Endodermal cell (in vitro differentiated cells): ENCODE measurements at regions not wholly inside any gene's neighbourhood (a gene's known extent, or its start where the extent isn't known, plus 50 kb on each side); places are given as distances from the start of the nearest gene placed in this dataset.

Experiments used
- DNase-seq: peaks from one replicate; pipeline ENCODE4 v3.0.0-alpha.2; 2017
- H3K27ac ChIP-seq: 2 replicates; pipeline ENCODE4 v1.5.1; 2013; ENCODE audit warnings: mild to moderate bottlenecking, low read depth, low read length, moderate library complexity
- H3K27me3 ChIP-seq: 2 replicates; pipeline ENCODE4 v1.6.1; 2013; ENCODE audit warnings: mild to moderate bottlenecking, low read length, moderate library complexity; ENCODE audit not compliant: insufficient read depth, control insufficient read depth, poor library complexity, severe bottlenecking
- H3K36me3 ChIP-seq: 2 replicates; pipeline ENCODE4 v1.7.0; 2013; ENCODE audit warnings: mild to moderate bottlenecking, low read length, moderate library complexity; ENCODE audit not compliant: control insufficient read depth, insufficient read depth
- H3K4me1 ChIP-seq: one replicate; pipeline ENCODE4 v1.7.0; 2013; ENCODE audit warnings: low read length; ENCODE audit not compliant: control insufficient read depth, insufficient read depth
- H3K4me3 ChIP-seq: 2 replicates; pipeline ENCODE4 v1.5.1; 2013; ENCODE audit warnings: mild to moderate bottlenecking, low read length, moderate library complexity
- H3K9ac ChIP-seq: 2 replicates; pipeline ENCODE4 v1.6.1; 2013; ENCODE audit warnings: mild to moderate bottlenecking, low read length, moderate library complexity; ENCODE audit not compliant: poor library complexity, severe bottlenecking; ENCODE audit errors: extremely low read depth
- H3K9me3 ChIP-seq: 2 replicates; pipeline ENCODE4 v1.6.1; 2013; ENCODE audit warnings: mild to moderate bottlenecking, low read length, moderate library complexity; ENCODE audit not compliant: control insufficient read depth
- H3K27ac Mint-ChIP-seq: 2 replicates; pipeline ENCODE4 v1.8.0; 2020; ENCODE audit warnings: mixed read lengths
- H3K27me3 Mint-ChIP-seq: 2 replicates; pipeline ENCODE4 v1.8.0; 2021; ENCODE audit warnings: mild to moderate bottlenecking, mixed read lengths; ENCODE audit not compliant: insufficient read depth
- H3K36me3 Mint-ChIP-seq: 2 replicates; pipeline ENCODE4 v1.8.0; 2020; ENCODE audit warnings: low read depth, mixed read lengths
- H3K4me1 Mint-ChIP-seq: 2 replicates; pipeline ENCODE4 v1.8.0; 2020; ENCODE audit warnings: mixed read lengths
- H3K4me3 Mint-ChIP-seq: 2 replicates; pipeline ENCODE4 v1.8.0; 2020; ENCODE audit warnings: mild to moderate bottlenecking, moderate library complexity, mixed read lengths
- H3K9me3 Mint-ChIP-seq: 2 replicates; pipeline ENCODE4 v1.8.0; 2020; ENCODE audit warnings: mild to moderate bottlenecking, mixed read lengths
- CTCF ChIP-seq: fragments of 200-600 bp; sonication (generic); conservative IDR thresholded peaks from 2 replicates; pipeline ENCODE4 v1.5.0; 2021; ENCODE audit warnings: antibody characterized with exemption, mild to moderate bottlenecking
- WGBS, 2 experiments: methylation state at CpG; one replicate each; pipeline versions ENCODE4 v1.1.5 to v1.1.7; 2013; ENCODE audit warnings: missing lambda C conversion rate in 2 of 2, mixed read lengths in 1 of 2; ENCODE audit not compliant: insufficient coverage in 1 of 2, insufficient read length in 1 of 2; 5-methylcytosine and 5-hydroxymethylcytosine counted together

DNA sequence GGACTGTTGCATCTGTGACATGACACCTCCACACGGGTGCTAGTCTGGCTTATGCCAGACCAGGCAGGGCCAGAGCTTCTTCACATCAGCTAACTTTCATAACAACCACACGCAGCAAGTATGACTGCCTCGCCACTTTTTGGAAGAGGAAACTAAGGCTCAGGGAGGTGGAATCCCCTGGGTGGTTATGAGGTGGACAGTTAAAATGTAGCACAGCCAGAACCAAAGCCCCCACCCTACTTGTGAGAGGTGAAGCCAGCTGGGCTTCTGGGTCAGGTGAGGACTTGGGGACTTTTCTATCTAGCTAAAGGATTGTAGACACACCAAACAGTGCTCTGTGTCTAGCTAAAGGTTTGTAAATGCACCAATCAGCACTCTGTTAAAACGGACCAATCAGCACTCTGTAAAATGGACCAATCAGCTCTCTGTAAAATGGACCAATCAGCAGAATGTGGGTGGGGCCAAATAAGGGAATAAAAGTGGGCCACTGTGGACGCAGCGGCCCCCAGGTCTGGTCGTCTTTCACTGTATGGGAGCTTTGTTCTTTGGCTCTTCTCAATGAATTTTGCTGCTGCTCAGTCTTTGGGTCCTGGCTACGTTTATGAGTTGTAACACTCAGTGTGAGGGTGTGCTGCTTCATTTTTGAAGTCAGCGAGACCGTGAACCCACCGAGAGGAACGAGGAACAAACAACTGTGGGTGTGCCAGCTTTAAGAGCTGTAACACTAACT lies 171.0 kb downstream of the PTPN20 start:
- WGBS, 2 experiments = 91 to 92% methylated on average over 10 of the region's 12 CpGs
- H3K27ac ChIP-seq = no peak overlapping the region
- H3K27me3 Mint-ChIP-seq = peaks cover 22% of the 10 kb centered on the region
- no peaks in the 10 kb centered on the region for H3K36me3 Mint-ChIP-seq
- no peaks in the 10 kb centered on the region for H3K4me1 Mint-ChIP-seq
- H3K4me3 ChIP-seq = no peak overlapping the region
- no peak for TF ChIP-seq CTCF
- H3K9me3 ChIP-seq = no peaks in the 10 kb centered on the region
- no peaks in the 10 kb centered on the region for H3K36me3 ChIP-seq
- DNase-seq = no peak
- no peaks in the 10 kb centered on the region for H3K27me3 ChIP-seq
- no peak overlapping the region for H3K9ac ChIP-seq
- no peak overlapping the region for H3K27ac Mint-ChIP-seq
- peaks cover under 1% of the 10 kb centered on the region for H3K4me1 ChIP-seq
- H3K9me3 Mint-ChIP-seq = peaks cover 2% of the 10 kb centered on the region
- H3K4me3 Mint-ChIP-seq = no peak overlapping the region

DNA sequence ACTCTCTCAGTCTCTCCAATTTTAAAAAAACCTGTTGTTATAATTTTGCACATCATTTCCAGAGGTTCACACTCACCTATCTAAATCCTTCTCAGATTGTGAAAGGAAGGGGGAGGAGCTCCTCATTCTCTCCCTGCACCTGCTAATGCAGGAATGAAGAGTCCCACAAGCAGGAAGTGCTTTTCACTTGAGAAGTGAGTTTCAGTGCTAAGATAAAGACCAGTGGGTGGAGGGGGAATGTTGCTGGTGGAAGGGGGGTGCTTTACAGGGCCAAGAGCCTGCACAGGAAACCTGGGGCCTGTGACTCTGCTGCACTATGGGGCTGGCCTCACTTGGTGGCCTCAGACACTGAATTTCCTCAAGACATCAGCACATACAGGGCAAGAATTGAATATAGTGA lies 176.4 kb downstream of the PTPN20 start:
- no peaks in the 10 kb centered on the region for H3K9me3 Mint-ChIP-seq
- Histone ChIP-seq H3K4me1 (peaks cover 10% of the 10 kb centered on the region), H3K9me3 (no peaks in the 10 kb centered on the region), H3K36me3 (no peaks in the 10 kb centered on the region), H3K4me3 (no peak overlapping the region), H3K9ac (no peak overlapping the region), H3K27me3 (no peaks in the 10 kb centered on the region), H3K27ac (no peak overlapping the region)
- TF ChIP-seq CTCF = no peak
- H3K4me3 Mint-ChIP-seq = no peak overlapping the region
- no peaks in the 10 kb centered on the region for H3K36me3 Mint-ChIP-seq
- peak; percentile 63 for DNase-seq
- peaks cover 14% of the 10 kb centered on the region for H3K27me3 Mint-ChIP-seq
- no peak overlapping the region for H3K27ac Mint-ChIP-seq
- peaks cover 10% of the 10 kb centered on the region for H3K4me1 Mint-ChIP-seq

DNA sequence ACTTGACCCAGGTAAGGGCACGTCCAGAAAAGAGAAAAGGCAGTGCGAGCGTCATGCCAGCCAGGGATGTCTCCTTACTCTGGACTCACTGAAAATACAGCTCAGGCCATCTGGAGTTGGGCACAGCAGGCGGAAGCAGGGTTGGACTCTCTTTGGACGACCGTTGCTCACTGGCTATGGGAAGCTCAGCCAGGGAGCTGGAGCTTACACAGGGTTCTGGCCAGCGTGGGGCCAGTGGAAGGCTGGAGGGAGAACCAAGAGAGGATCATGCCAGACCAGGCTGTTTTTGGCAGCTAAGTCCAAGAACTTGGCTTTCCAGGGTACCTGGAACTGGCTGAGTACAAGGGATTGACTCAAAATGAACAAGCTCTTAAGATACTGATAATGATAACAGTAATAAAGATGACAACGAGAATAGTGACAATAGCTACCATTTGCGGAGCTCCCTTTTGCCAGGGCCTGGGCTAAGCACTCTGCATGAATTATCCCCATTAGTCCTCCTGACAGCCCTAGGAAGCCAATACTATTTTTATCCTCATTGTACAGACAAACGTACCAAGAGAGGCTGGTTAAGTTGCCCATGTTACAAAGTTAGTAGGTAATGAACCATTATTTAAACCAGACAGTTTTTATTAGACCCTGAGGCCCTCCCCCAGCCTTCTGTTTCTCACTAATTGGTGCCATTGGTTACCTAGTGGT lies 177.6 kb downstream of the PTPN20 start:
- no peaks in the 10 kb centered on the region for H3K36me3 ChIP-seq
- no peaks in the 10 kb centered on the region for H3K27me3 ChIP-seq
- H3K4me1 ChIP-seq = peaks cover 10% of the 10 kb centered on the region
- H3K9me3 Mint-ChIP-seq = no peaks in the 10 kb centered on the region
- H3K4me3 Mint-ChIP-seq = no peak overlapping the region
- H3K27ac ChIP-seq = no peak overlapping the region
- H3K9me3 ChIP-seq = no peaks in the 10 kb centered on the region
- TF ChIP-seq CTCF = no peak
- 94 to 98% methylated on average over 6 to 10 of the region's 10 CpGs for WGBS, 2 experiments
- H3K27ac Mint-ChIP-seq = no peak overlapping the region
- H3K36me3 Mint-ChIP-seq = no peaks in the 10 kb centered on the region
- H3K27me3 Mint-ChIP-seq = peaks cover 12% of the 10 kb centered on the region
- H3K4me1 Mint-ChIP-seq = peaks cover 10% of the 10 kb centered on the region
- no peak for DNase-seq
- H3K9ac ChIP-seq = no peak overlapping the region
- H3K4me3 ChIP-seq = no peak overlapping the region
